IMR-90 (cell line): ENCODE measurements at regions not wholly inside any gene's neighbourhood (a gene's known extent, or its start where the extent isn't known, plus 50 kb on each side); places are given as distances from the start of the nearest gene placed in this dataset.

Experiments used
- ATAC-seq: fragments of 200-7000 bp; cut with Tn5 transposase; 2 replicates; pipeline ENCODE4 v1.9.1; 2020; ENCODE audit warnings: low read depth, mild to moderate bottlenecking, moderate library complexity
- BruUV-seq: library from RNA; stranded (reverse); fragments of 400-500 nt; replicated peaks from 2 replicates; lab custom pipeline; 2021; lab: Mats Ljungman, UMichigan
- CTCF ChIA-PET: fragments of 300-600 bp; formaldehyde crosslinking; extraction: SDS; loops from one replicate; lab custom pipeline; 2021; ENCODE audit warnings: antibody characterized with exemption; lab: Yijun Ruan, JAX
- POLR2A ChIA-PET: fragments of 300-600 bp; sonication (Branson Sonifier 250); formaldehyde crosslinking; loops from one replicate; lab custom pipeline; 2022; ENCODE audit warnings: antibody characterized with exemption; ENCODE audit not compliant: unreplicated experiment; lab: Charles Lee
- DNase-seq: peaks from one replicate; pipeline ENCODE4 v3.0.0; 2013
- H2AFZ ChIP-seq: replicated peaks from 2 replicates; pipeline ENCODE3; 2013; ENCODE audit warnings: low read length, mild to moderate bottlenecking; ENCODE audit not compliant: poor library complexity
- H2AK5ac ChIP-seq: 2 replicates; pipeline ENCODE4 v1.6.1; 2013; ENCODE audit warnings: low read depth, low read length, inconsistent platforms
- H2AK9ac ChIP-seq: replicated peaks from 2 replicates; pipeline ENCODE3; 2013; ENCODE audit warnings: mild to moderate bottlenecking, low read depth, low read length, moderate library complexity; ENCODE audit not compliant: poor library complexity
- H2BK120ac ChIP-seq: 2 replicates; pipeline ENCODE4 v1.6.1; 2013; ENCODE audit warnings: low read depth, low read length, inconsistent platforms
- H2BK15ac ChIP-seq: 3 replicates; pipeline ENCODE4 v1.6.1; 2013; ENCODE audit warnings: low read depth, low read length, inconsistent platforms
- H2BK20ac ChIP-seq: 2 replicates; pipeline ENCODE4 v1.6.1; 2013; ENCODE audit warnings: low read depth, mild to moderate bottlenecking, inconsistent platforms, low read length, moderate library complexity
- H2BK5ac ChIP-seq: 2 replicates; pipeline ENCODE4 v1.6.1; 2013; ENCODE audit warnings: mild to moderate bottlenecking, low read depth, low read length, inconsistent platforms; ENCODE audit not compliant: poor library complexity, severe bottlenecking
- H3K14ac ChIP-seq: replicated peaks from 2 replicates; pipeline ENCODE4 v1.6.1; 2013; ENCODE audit warnings: low read depth, low read length, inconsistent platforms
- H3K18ac ChIP-seq: 2 replicates; pipeline ENCODE4 v1.6.1; 2013; ENCODE audit warnings: low read depth, low read length, control low read depth
- H3K23ac ChIP-seq: 2 replicates; pipeline ENCODE4 v1.6.1; 2013; ENCODE audit warnings: low read depth, low read length, inconsistent platforms
- H3K27ac ChIP-seq: 2 replicates; pipeline ENCODE4 v1.5.1; 2013; ENCODE audit warnings: mild to moderate bottlenecking, control low read depth, low read length; ENCODE audit not compliant: insufficient read depth
- H3K27me3 ChIP-seq: 2 replicates; pipeline ENCODE4 v1.6.1; 2013; ENCODE audit warnings: low read length; ENCODE audit not compliant: control insufficient read depth, insufficient read depth
- H3K36me3 ChIP-seq: 2 replicates; pipeline ENCODE4 v1.6.1; 2013; ENCODE audit warnings: low read length, mixed read lengths; ENCODE audit not compliant: control insufficient read depth, insufficient read depth
- H3K4ac ChIP-seq: 2 replicates; pipeline ENCODE4 v1.6.1; 2013; ENCODE audit warnings: low read depth, low read length, inconsistent platforms
- H3K4me1 ChIP-seq: 2 replicates; pipeline ENCODE4 v1.6.1; 2013; ENCODE audit warnings: low read length, mixed read lengths; ENCODE audit not compliant: control insufficient read depth, insufficient read depth
- H3K4me2 ChIP-seq: 2 replicates; pipeline ENCODE4 v1.6.1; 2013; ENCODE audit warnings: low read depth, mild to moderate bottlenecking, control low read depth, low read length, moderate library complexity
- H3K4me3 ChIP-seq: 2 replicates; pipeline ENCODE4 v1.5.1; 2013; ENCODE audit warnings: low read depth, mild to moderate bottlenecking, control low read depth, low read length, moderate library complexity; ENCODE audit not compliant: insufficient read depth
- H3K56ac ChIP-seq: 2 replicates; pipeline ENCODE4 v1.6.1; 2013; ENCODE audit warnings: low read length, inconsistent platforms; ENCODE audit not compliant: insufficient read depth; ENCODE audit errors: extremely low read depth
- H3K79me1 ChIP-seq, 2 experiments: 2 replicates each; pipeline ENCODE4 v1.6.1; 2013; ENCODE audit warnings: low read length in 2 of 2, inconsistent platforms in 1 of 2, low read depth in 1 of 2
- H3K9ac ChIP-seq: 2 replicates; pipeline ENCODE4 v1.6.1; 2013; ENCODE audit warnings: low read depth, low read length, control low read depth
- H3K9me1 ChIP-seq: 2 replicates; pipeline ENCODE4 v1.6.1; 2013; ENCODE audit warnings: low read length, inconsistent platforms; ENCODE audit not compliant: insufficient read depth
- H3K9me3 ChIP-seq: 2 replicates; pipeline ENCODE4 v1.6.1; 2013; ENCODE audit warnings: low read length; ENCODE audit not compliant: control insufficient read depth, insufficient read depth
- H4K20me1 ChIP-seq: 2 replicates; pipeline ENCODE4 v1.6.1; 2013; ENCODE audit warnings: low read length, inconsistent platforms; ENCODE audit not compliant: insufficient read depth
- H4K5ac ChIP-seq: 2 replicates; pipeline ENCODE4 v1.6.1; 2013; ENCODE audit warnings: mild to moderate bottlenecking, low read depth, low read length, control low read depth
- H4K8ac ChIP-seq, 2 experiments: 2 replicates each; pipeline ENCODE4 v1.6.1; 2013; ENCODE audit warnings: low read depth in 2 of 2, low read length in 2 of 2, control low read depth in 1 of 2, inconsistent platforms in 1 of 2
- H4K91ac ChIP-seq: 2 replicates; pipeline ENCODE4 v1.6.1; 2013; ENCODE audit warnings: low read depth, low read length, inconsistent platforms; ENCODE audit not compliant: insufficient read depth
- MXI1 ChIP-seq: IDR thresholded peaks from 2 replicates; pipeline ENCODE4 v1.6.1; 2012; ENCODE audit warnings: low read depth, mild to moderate bottlenecking, low read length, moderate library complexity, borderline replicate concordance
- POLR2A ChIP-seq: IDR thresholded peaks from 2 replicates; pipeline ENCODE4 v1.6.1; 2012; ENCODE audit warnings: mild to moderate bottlenecking, low read depth, low read length
- WGBS, 2 experiments: methylation state at CpG; one replicate each; pipeline versions ENCODE4 v1.1.5 to v1.1.7; 2013; ENCODE audit warnings: missing lambda C conversion rate in 2 of 2; ENCODE audit not compliant: insufficient read length in 1 of 2; ENCODE audit errors: extremely low coverage in 2 of 2; 5-methylcytosine and 5-hydroxymethylcytosine counted together
- dilution Hi-C: fragments of 300-500 bp; cut with HindIII; formaldehyde crosslinking; loops from one replicate; pipeline ENCODE4 v1.14.3; 2018; ENCODE audit warnings: low sequenced_read_pairs; ENCODE audit not compliant: unreplicated experiment
- in situ Hi-C: fragments of 300-500 bp; cut with MboI; formaldehyde crosslinking; loops from 3 replicates; pipeline ENCODE4 v1.14.3; 2019; ENCODE audit warnings: low sequenced_read_pairs, inconsistent platforms, mixed read lengths
- intact Hi-C: fragments of 100-400 bp; cut with micrococcal nuclease; formaldehyde crosslinking; loops from 2 replicates; pipeline ENCODE4 v1.10.0; 2022

DNA sequence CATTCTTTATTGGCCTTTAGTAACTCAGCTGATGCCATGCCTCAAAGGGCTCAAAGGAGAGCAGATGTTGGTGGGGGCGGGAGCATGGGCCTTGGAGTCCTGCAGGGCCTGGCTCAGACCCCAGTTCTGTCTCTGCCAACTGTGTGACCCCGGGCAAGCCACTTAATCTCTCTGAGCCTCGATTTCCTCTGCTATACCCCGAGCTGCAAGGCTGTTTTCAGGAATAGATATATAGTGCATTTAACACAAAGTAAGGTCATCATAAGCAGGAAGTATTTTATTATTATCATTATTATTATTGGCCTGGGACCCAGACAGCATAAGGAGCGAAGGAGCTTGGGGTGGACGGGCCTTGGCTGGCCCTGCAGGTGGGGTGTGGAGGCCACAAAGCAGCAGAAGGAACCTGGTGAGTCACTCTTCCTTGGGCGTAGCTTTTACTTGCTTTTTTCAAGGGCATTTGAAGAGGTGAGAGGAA, 162.7 kb downstream of the INHBB start:
- ATAC-seq (no peak), DNase-seq (no peak)
- H3K9ac ChIP-seq, result no peak overlapping the region
- TF ChIP-seq MXI1 (no peak), POLR2A (no peak)
- no peak overlapping the region for H3K23ac ChIP-seq
- no peak overlapping the region for H3K56ac ChIP-seq
- no peak overlapping the region for H4K8ac ChIP-seq
- H3K36me3 ChIP-seq, result no peaks in the 10 kb centered on the region
- H3K4me3 ChIP-seq, result no peak overlapping the region
- no peak overlapping the region for H2AFZ ChIP-seq
- no peaks in the 10 kb centered on the region for H4K20me1 ChIP-seq
- 70% methylated on average over 2 of the region's 7 CpGs; no CpG with 5 or more reads in 1 of the 2 experiments for WGBS, 2 experiments
- no peak overlapping the region for H3K18ac ChIP-seq
- H2BK15ac ChIP-seq, result no peak overlapping the region
- CTCF ChIA-PET, result no interaction called here
- POLR2A ChIA-PET, result no interaction called here
- H4K5ac ChIP-seq, result no peak overlapping the region
- no peaks in the 10 kb centered on the region for H3K79me1 ChIP-seq
- dilution Hi-C loops (no loop called here), intact Hi-C loops (no loop called here), in situ Hi-C loops (no loop called here)
- no peak overlapping the region for H2AK5ac ChIP-seq
- H3K27me3 ChIP-seq, result peaks cover 40% of the 10 kb centered on the region
- H3K14ac ChIP-seq, result no peak overlapping the region
- H3K4me2 ChIP-seq, result no peak overlapping the region
- no peak overlapping the region for H3K27ac ChIP-seq
- H3K4ac ChIP-seq, result no peak overlapping the region
- no peak overlapping the region for H2BK120ac ChIP-seq
- H2BK5ac ChIP-seq, result no peak overlapping the region
- H2BK20ac ChIP-seq, result no peak overlapping the region
- no peak overlapping the region for H4K91ac ChIP-seq
- H3K9me3 ChIP-seq, result no peaks in the 10 kb centered on the region
- H3K9me1 ChIP-seq, result no peaks in the 10 kb centered on the region; the same call in 1 of the 2 replicates
- peaks cover 1% of the 10 kb centered on the region; the same call in 1 of the 2 replicates for H3K4me1 ChIP-seq
- no peak overlapping the region for H2AK9ac ChIP-seq
- no TSS peak for BruUV-seq
